ENCODE measurements at regions not wholly inside any gene's neighbourhood (a gene's known extent, or its start where the extent isn't known, plus 50 kb on each side); places are given as distances from the start of the nearest gene placed in this dataset.

DNA sequence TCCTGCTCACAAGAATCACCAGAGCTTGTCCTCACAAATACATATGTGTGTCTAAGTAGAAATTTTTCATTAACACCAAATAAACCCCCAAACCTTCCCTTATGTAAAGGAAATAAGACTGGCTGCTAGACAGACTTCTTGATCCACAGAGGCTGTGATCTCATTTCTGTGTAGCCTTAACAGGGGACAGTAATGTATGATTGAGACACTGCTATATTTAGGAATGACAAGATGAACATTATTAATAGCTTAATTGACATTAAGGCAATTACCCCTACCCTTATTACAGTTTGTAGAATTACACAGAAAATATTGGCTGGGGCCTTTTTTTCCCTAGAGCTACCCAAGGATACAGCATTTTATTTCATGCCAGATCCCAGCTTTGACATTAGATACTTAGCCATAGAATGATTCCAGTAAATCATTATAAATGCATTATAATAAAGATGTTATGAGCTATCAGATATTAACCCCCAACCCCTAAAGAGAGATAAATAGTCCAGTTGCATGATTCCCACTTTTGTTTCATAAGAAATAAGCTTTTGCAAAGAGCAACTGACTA, 392.1 kb upstream of the HNRNPA3 start:
- H3K27ac Mint-ChIP-seq = no peak overlapping the region
- no peaks in the 10 kb centered on the region for H3K36me3 Mint-ChIP-seq
- no peak overlapping the region for H3K4me3 Mint-ChIP-seq
- H3K4me1 Mint-ChIP-seq = peaks cover 25% of the 10 kb centered on the region
- DNase-seq (ENCODE audit: low spot score in 2 of 2, unreplicated experiment in 2 of 2) = no peak
- no peaks in the 10 kb centered on the region for H3K9me3 Mint-ChIP-seq
- TF ChIP-seq, protein P1, sequence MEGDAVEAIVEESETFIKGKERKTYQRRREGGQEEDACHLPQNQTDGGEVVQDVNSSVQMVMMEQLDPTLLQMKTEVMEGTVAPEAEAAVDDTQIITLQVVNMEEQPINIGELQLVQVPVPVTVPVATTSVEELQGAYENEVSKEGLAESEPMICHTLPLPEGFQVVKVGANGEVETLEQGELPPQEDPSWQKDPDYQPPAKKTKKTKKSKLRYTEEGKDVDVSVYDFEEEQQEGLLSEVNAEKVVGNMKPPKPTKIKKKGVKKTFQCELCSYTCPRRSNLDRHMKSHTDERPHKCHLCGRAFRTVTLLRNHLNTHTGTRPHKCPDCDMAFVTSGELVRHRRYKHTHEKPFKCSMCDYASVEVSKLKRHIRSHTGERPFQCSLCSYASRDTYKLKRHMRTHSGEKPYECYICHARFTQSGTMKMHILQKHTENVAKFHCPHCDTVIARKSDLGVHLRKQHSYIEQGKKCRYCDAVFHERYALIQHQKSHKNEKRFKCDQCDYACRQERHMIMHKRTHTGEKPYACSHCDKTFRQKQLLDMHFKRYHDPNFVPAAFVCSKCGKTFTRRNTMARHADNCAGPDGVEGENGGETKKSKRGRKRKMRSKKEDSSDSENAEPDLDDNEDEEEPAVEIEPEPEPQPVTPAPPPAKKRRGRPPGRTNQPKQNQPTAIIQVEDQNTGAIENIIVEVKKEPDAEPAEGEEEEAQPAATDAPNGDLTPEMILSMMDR (IDR thresholded peaks at IDR 0.05; ENCODE audit: unreplicated experiment) = no peak
- H3K27me3 Mint-ChIP-seq (ENCODE audit: low read depth) = peaks cover 15% of the 10 kb centered on the region

DNA sequence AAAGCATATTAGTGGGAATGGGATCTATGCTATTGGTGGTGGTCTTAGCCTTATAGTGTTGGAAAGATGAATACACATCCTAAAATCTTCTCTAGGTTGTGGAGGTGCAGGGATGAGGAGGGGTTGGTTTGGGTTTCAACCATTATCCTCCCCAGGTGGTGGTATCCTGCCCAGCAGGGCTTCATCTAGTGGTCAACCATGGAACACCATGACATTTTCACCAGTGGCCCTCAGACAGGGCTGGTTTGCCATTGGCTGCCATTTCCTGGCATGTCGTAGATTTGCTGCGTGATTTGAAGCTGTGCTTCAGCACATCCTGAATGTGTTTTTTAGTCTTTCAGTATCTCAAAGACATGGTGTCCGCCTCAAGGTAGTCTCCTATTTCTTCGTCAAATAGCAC, 391.2 kb upstream of the HNRNPA3 start:
- Mint-ChIP-seq H3K4me1 (peaks cover 22% of the 10 kb centered on the region), H3K27me3 (ENCODE audit: low read depth) (peaks cover 19% of the 10 kb centered on the region), H3K4me3 (no peak overlapping the region), H3K36me3 (no peaks in the 10 kb centered on the region), H3K27ac (no peak overlapping the region), H3K9me3 (no peaks in the 10 kb centered on the region)
- TF ChIP-seq, protein P1 (IDR thresholded peaks at IDR 0.05; ENCODE audit: unreplicated experiment) = peak; percentile 19
- DNase-seq (ENCODE audit: low spot score in 2 of 2, unreplicated experiment in 2 of 2) = no peak

DNA sequence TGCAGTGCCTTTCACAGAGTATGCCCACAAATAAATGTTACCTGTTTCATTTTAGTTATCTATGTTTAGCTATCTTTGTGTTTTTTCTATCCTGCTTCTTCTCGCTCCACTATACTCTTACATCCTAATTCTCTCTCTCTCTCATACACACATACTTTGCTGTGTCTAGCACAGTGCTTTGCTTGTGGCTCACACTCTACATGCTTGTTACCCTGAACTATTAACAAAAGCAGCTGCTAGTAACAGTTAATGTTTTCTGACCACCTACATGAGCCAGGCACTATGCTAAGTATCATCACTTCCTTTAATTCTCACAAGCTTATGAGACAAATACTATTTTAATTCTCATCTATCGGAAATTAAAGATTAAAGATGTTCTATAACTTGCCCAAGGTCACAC, 390.5 kb upstream of the HNRNPA3 start:
- no peak for DNase-seq (ENCODE audit: low spot score in 2 of 2, unreplicated experiment in 2 of 2)

DNA sequence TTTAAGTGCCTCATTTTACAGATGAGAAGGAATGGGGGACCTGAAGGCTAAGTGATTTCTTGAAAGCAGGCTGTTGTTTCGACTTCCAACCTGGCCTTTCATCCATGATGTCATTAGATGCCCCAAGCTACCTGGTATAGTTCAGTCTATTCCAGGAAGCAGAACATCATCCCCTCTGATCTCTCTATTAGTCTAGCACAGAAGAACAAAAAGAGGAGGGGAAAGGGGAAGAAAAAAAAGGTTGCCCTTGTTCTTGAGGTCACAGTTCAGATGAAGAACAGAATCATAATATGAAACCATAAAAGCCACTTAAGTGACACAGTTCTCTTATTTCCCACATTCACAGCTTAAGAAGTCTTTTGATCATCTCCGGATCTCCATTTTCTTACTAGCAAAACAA, 386.2 kb upstream of the HNRNPA3 start:
- TF ChIP-seq, protein P1 (IDR thresholded peaks at IDR 0.05; ENCODE audit: unreplicated experiment) = no peak
- Mint-ChIP-seq H3K36me3 (no peaks in the 10 kb centered on the region), H3K27ac (no peak overlapping the region), H3K9me3 (no peaks in the 10 kb centered on the region), H3K4me3 (no peak overlapping the region), H3K4me1 (no peaks in the 10 kb centered on the region), H3K27me3 (ENCODE audit: low read depth) (peaks cover 34% of the 10 kb centered on the region)
- DNase-seq (ENCODE audit: low spot score in 2 of 2, unreplicated experiment in 2 of 2) = no peak

More for the DNA sequence above, 390.5 kb upstream of the HNRNPA3 start:
- Mint-ChIP-seq H3K4me1 (peaks cover 19% of the 10 kb centered on the region), H3K36me3 (no peaks in the 10 kb centered on the region), H3K27ac (no peak overlapping the region), H3K4me3 (no peak overlapping the region), H3K9me3 (no peaks in the 10 kb centered on the region), H3K27me3 (ENCODE audit: low read depth) (peaks cover 24% of the 10 kb centered on the region)
- TF ChIP-seq, protein P1 (IDR thresholded peaks at IDR 0.05; ENCODE audit: unreplicated experiment) = no peak

DNA sequence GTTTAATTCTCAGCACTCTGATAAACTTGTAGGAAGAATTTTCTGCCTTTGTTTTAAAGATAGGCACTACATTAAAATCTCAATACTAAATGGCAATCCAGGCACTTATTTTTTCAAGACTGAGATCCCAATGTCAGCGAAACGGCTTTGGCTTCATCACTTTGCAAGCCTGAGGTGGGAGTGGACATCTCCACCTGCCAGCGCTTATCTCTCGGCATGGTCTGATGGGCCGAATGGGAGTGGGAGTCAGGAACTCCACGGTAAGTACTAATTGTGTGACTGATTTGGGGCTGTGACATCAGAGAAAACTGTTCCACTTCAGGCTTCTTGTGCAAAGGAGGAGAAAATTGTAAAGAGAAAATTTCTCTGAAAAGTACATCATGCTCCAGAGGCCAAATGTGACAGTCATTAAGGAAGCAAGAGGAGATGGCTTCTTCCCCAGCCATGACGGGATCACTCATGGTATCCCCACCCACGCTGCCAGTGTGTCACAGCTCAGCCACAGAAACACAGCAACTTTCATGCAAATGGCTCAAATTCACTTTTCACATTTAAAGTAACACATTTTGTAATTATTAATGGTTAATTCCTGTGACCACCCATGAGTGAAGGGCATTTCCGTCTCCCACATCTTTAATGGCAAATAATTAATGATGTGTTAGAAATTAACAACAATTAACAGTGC, 385.5 kb upstream of the HNRNPA3 start:
- no peak overlapping the region for H3K27ac Mint-ChIP-seq

More for the DNA sequence above, 385.5 kb upstream of the HNRNPA3 start:
- H3K4me1 Mint-ChIP-seq = peaks cover 5% of the 10 kb centered on the region
- no peaks in the 10 kb centered on the region for H3K36me3 Mint-ChIP-seq
- peaks cover 34% of the 10 kb centered on the region for H3K27me3 Mint-ChIP-seq (ENCODE audit: low read depth)
- H3K4me3 Mint-ChIP-seq = no peak overlapping the region
- TF ChIP-seq, protein P1 (IDR thresholded peaks at IDR 0.05; ENCODE audit: unreplicated experiment) = no peak
- H3K9me3 Mint-ChIP-seq = no peaks in the 10 kb centered on the region
- no peak for DNase-seq (ENCODE audit: low spot score in 2 of 2, unreplicated experiment in 2 of 2)
